Cardiac fibroblast (primary cell): ENCODE measurements at regions not wholly inside any gene's neighbourhood (a gene's known extent, or its start where the extent isn't known, plus 50 kb on each side); places are given as distances from the start of the nearest gene placed in this dataset.
"Not testable (repeated sequence)": the region's sequence is repeated elsewhere in the genome, so short reads cannot be mapped to it uniquely, and the experiment has no call there.

Experiments used
- DNase-seq, 2 donors: peaks; one replicate each; pipeline versions ENCODE4 v3.0.0 to v3.0.0-alpha.2; 2010; ENCODE audit warnings: low read depth in 2 of 2
- H3K4me3 ChIP-seq, 2 donors: replicated peaks in 1 of 2; 1 replicate in 1 of 2; 2 replicates in 1 of 2; pipeline ENCODE4 v1.5.1; 2011; ENCODE audit warnings: low read depth in 2 of 2, low read length in 2 of 2, mild to moderate bottlenecking in 2 of 2, moderate library complexity in 1 of 2
- CTCF ChIP-seq: IDR thresholded peaks from one replicate; pipeline ENCODE4 v1.5.1; 2011; ENCODE audit warnings: low read depth, mild to moderate bottlenecking, low read length, inconsistent platforms

DNA sequence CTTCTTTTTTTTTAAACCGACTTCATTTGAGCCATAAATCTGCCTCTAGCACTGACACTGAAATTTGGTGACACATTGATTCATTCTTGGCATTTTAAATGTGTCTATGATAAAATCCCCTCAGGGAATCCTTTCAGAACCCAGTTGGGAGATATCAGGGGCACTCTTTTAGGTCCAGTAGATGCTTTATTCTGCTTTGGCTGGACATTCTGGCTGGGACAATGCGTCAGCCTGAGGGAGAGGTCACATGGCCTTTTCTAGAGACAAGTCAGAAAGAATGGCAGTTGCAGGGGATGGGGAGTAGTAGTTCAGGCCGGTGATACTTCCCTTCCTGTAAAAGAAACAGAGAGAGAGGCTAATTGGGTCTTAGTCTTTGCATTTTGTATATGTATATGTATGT lies 63.1 kb downstream of the TRIM43 start:
- H3K4me3 ChIP-seq, DNase-seq: not testable (repeated sequence)

DNA sequence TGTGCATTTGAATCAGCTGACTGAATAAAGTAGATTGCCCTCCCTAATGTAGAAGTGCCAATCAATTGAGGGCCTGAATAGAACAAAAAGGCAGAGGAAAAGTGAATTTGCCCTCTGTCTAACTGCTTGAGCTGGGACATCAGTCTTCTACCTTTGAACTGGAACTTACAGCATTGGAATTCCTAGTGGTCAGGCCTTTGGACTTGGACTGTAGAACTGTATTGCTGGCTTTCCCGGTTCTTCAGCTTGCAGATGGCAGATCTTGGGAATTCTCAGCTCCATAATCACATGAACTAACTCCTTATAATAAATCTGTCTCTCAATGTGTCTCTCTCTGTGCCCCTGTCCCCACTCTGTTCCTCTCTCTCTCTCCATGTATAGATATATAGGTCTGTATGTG lies 64.8 kb downstream of the TRIM43 start:
- DNase-seq, H3K4me3 ChIP-seq: not testable (repeated sequence)

GRCh38 chr2:95657937-95658336 lies 66.1 kb downstream of the TRIM43 start:
- not testable (repeated sequence) for H3K4me3 ChIP-seq, DNase-seq

- H3K4me3 ChIP-seq, DNase-seq: not testable (repeated sequence)
These were observed 69.2 kb downstream of the TRIM43 start for GRCh38 chr2:95660766-95661562.

DNA sequence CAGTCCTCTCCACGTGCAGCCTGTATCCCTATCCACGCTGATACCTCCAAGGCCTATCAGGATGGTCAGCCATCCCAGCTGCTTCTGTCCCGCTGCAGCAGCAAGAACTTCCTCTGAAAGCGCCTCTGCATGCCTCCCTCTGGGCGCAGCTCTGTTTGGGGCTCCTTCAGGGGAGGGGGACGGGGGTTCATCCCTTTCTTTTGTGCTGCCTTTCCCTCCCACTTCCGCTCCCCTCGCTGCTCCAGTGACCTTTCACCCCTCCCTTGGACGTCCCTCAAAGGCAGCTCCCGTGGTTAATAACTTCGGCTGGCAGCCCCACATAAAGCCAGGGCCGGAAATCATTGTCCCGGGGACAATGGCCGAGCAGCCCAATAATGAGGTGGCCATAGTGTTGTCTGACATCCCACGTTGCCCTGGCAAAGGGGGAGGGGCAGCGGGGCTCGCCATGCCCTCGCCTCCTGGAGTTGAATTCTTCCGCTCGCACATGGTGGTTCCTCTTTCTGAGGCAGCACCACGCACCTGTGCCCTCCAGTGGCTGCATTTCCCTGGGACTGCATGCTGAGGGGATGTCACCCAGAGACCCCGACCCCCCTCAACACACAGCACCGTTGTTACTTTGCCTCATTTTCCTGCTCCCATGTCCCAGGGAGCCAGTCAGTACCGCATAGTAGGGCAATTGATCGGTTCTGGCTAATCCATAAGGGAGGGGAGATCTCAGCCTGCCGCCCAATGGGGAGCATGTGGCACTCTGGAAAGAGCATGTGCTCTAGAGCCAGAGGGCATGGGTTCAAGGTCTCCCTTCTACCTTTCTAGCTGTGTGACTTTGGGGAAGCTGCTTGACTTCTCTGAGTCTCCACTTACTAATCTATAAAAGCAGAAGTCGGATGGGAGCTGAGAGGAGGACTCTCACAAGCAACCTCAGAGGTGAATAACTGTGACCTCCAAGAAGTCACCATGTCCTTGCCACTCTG lies 72.0 kb downstream of the TRIM43 start:
- DNase-seq, H3K4me3 ChIP-seq: not testable (repeated sequence)

GRCh38 chr2:95666636-95667035 lies 74.8 kb downstream of the TRIM43 start:
- DNase-seq = peak in 1 of 2 donors; percentile 18
- not testable (repeated sequence) for H3K4me3 ChIP-seq

GRCh38 chr2:95667480-95667879 lies 75.7 kb downstream of the TRIM43 start:
- no peak overlapping the region for H3K4me3 ChIP-seq
- TF ChIP-seq CTCF = no peak
- no peak for DNase-seq

More at GRCh38 chr2:95666636-95667035, 74.8 kb downstream of the TRIM43 start:
- TF ChIP-seq CTCF = peak; percentile 29

- H3K4me3 ChIP-seq, DNase-seq: not testable (repeated sequence)
These were observed 77.1 kb downstream of the TRIM43 start for GRCh38 chr2:95668934-95669333.

- DNase-seq = peak in 1 of 2 donors; percentile 31
- no peak for TF ChIP-seq CTCF
- no peak overlapping the region for H3K4me3 ChIP-seq
These were observed 77.7 kb downstream of the TRIM43 start for GRCh38 chr2:95669441-95669991.

DNA sequence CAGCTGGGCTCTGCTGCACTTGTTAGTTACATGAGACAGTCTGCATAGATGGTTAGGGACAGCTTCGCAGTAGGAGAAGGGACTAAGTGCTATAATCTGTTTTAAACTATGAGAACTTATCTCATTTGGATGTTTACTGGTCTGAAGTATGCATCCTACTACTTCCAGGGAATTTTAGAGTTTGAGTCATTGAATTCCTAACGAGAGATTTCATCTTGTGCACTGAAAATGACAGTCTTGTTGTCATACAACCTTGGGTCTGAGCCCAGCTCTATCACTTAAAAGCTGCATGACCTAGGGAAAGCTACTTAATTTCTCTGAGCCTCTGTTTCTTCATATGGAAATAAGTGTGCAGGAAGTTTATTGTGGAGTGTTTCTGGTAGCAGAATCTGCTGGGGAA lies 78.4 kb downstream of the TRIM43 start:
- no peak overlapping the region for H3K4me3 ChIP-seq
- peak; percentile 20 to 39 for DNase-seq
- TF ChIP-seq CTCF = no peak
